Progenitor cell of endocrine pancreas (in vitro differentiated cells): ENCODE measurements at regions not wholly inside any gene's neighbourhood (a gene's known extent, or its start where the extent isn't known, plus 50 kb on each side); places are given as distances from the start of the nearest gene placed in this dataset.

Experiments used
- DNase-seq: peaks from one replicate; pipeline ENCODE4 v3.0.0; 2021; ENCODE audit warnings: low spot score; ENCODE audit not compliant: unreplicated experiment
- H3K27ac Mint-ChIP-seq: 2 replicates; pipeline ENCODE4 v1.8.0; 2021; ENCODE audit warnings: mild to moderate bottlenecking, moderate library complexity, mixed read lengths
- H3K27me3 Mint-ChIP-seq: 2 replicates; pipeline ENCODE4 v1.8.0; 2021; ENCODE audit warnings: mixed read lengths
- H3K36me3 Mint-ChIP-seq: 2 replicates; pipeline ENCODE4 v1.8.0; 2022; ENCODE audit warnings: mixed read lengths; ENCODE audit not compliant: insufficient read depth
- H3K4me1 Mint-ChIP-seq: 2 replicates; pipeline ENCODE4 v1.8.0; 2021; ENCODE audit warnings: low read depth, mixed read lengths
- H3K4me3 Mint-ChIP-seq: 2 replicates; pipeline ENCODE4 v1.8.0; 2021; ENCODE audit warnings: low read depth, mild to moderate bottlenecking, moderate library complexity, mixed read lengths
- H3K9me3 Mint-ChIP-seq: 2 replicates; pipeline ENCODE4 v1.8.0; 2021; ENCODE audit warnings: low read depth, mixed read lengths
- TF ChIP-seq, protein P1 (sequence below): fragments of 200-600 bp; sonication (generic); IDR thresholded peaks from one replicate; pipeline ENCODE4 v1.5.0; 2021; ENCODE audit warnings: antibody characterized with exemption, mild to moderate bottlenecking; ENCODE audit not compliant: unreplicated experiment

DNA sequence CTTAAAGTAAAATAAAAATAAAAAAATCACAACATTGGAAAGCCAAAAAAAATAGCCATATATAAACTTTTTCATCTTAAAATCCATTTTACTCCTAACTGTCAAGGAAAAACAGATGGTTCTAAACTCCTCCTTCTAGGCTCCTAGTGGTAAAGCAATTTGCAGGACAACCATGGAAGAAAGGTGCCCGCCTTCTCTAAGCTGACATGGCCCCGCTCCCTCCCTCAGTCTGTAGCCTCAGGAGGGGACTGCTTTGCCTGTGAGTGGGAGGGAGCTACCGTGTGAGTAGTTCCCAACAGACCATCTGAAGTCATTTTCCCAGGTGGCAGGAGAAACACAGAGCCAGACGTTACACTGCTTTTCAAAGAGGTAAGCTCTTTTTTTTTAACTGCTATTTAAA, 336.2 kb upstream of the FAT1 start:
- Mint-ChIP-seq H3K27me3 (no peaks in the 10 kb centered on the region), H3K27ac (no peak overlapping the region)

GRCh38 chr4:187060551-187060950, 336.9 kb upstream of the FAT1 start:
- Mint-ChIP-seq H3K4me1 (no peaks in the 10 kb centered on the region), H3K27ac (no peak overlapping the region), H3K36me3 (no peaks in the 10 kb centered on the region), H3K9me3 (no peaks in the 10 kb centered on the region), H3K27me3 (no peaks in the 10 kb centered on the region), H3K4me3 (no peak overlapping the region)
- TF ChIP-seq, protein P1, sequence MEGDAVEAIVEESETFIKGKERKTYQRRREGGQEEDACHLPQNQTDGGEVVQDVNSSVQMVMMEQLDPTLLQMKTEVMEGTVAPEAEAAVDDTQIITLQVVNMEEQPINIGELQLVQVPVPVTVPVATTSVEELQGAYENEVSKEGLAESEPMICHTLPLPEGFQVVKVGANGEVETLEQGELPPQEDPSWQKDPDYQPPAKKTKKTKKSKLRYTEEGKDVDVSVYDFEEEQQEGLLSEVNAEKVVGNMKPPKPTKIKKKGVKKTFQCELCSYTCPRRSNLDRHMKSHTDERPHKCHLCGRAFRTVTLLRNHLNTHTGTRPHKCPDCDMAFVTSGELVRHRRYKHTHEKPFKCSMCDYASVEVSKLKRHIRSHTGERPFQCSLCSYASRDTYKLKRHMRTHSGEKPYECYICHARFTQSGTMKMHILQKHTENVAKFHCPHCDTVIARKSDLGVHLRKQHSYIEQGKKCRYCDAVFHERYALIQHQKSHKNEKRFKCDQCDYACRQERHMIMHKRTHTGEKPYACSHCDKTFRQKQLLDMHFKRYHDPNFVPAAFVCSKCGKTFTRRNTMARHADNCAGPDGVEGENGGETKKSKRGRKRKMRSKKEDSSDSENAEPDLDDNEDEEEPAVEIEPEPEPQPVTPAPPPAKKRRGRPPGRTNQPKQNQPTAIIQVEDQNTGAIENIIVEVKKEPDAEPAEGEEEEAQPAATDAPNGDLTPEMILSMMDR: no peak
- DNase-seq: no peak

More for the DNA sequence above, 336.2 kb upstream of the FAT1 start:
- TF ChIP-seq, protein P1: no peak
- no peaks in the 10 kb centered on the region for H3K9me3 Mint-ChIP-seq
- no peaks in the 10 kb centered on the region for H3K4me1 Mint-ChIP-seq
- no peaks in the 10 kb centered on the region for H3K36me3 Mint-ChIP-seq
- no peak overlapping the region for H3K4me3 Mint-ChIP-seq
- no peak for DNase-seq

GRCh38 chr4:187063251-187063650, 339.6 kb upstream of the FAT1 start:
- Mint-ChIP-seq H3K27me3 (no peaks in the 10 kb centered on the region), H3K4me3 (no peak overlapping the region), H3K27ac (no peak overlapping the region), H3K36me3 (no peaks in the 10 kb centered on the region), H3K4me1 (no peaks in the 10 kb centered on the region), H3K9me3 (no peaks in the 10 kb centered on the region)
- no peak for DNase-seq
- TF ChIP-seq, protein P1: no peak

- TF ChIP-seq, protein P1: no peak
- H3K27me3 Mint-ChIP-seq: no peaks in the 10 kb centered on the region
- no peak overlapping the region for H3K27ac Mint-ChIP-seq
- no peak for DNase-seq
- no peaks in the 10 kb centered on the region for H3K4me1 Mint-ChIP-seq
- no peaks in the 10 kb centered on the region for H3K9me3 Mint-ChIP-seq
- no peaks in the 10 kb centered on the region for H3K36me3 Mint-ChIP-seq
- no peak overlapping the region for H3K4me3 Mint-ChIP-seq
These were observed 340.4 kb upstream of the FAT1 start for GRCh38 chr4:187064033-187064432.

GRCh38 chr4:187065396-187065795, 341.7 kb upstream of the FAT1 start:
- no peaks in the 10 kb centered on the region for H3K9me3 Mint-ChIP-seq
- H3K36me3 Mint-ChIP-seq: no peaks in the 10 kb centered on the region
- H3K27ac Mint-ChIP-seq: no peak overlapping the region
- H3K27me3 Mint-ChIP-seq: no peaks in the 10 kb centered on the region
- no peak overlapping the region for H3K4me3 Mint-ChIP-seq
- no peaks in the 10 kb centered on the region for H3K4me1 Mint-ChIP-seq
- TF ChIP-seq, protein P1: no peak
- DNase-seq: no peak
